ENCODE measurements at regions not wholly inside any gene's neighbourhood (a gene's known extent, or its start where the extent isn't known, plus 50 kb on each side); places are given as distances from the start of the nearest gene placed in this dataset.

DNA sequence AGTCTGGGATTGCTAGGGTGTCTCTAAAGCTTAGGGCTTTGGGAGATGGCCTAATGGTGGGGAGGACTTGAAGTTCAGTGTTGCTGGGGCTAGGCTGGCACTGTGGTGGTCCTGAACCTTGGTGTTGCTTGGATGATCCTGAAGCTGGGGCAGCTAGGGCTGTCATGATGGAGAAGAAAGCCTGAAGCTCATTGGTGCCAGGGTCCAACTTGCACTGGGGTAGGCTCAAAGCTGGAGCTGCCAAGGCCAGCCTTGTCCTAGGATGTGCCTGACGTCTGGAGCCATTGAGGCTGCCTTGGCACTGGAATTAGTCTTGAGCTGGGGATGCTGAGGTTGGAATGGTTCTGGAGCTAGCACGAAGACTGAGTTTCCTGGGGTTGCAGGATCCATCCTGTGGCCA, 61.0 kb upstream of the NLRP2B start:
- TF ChIP-seq, protein P1, sequence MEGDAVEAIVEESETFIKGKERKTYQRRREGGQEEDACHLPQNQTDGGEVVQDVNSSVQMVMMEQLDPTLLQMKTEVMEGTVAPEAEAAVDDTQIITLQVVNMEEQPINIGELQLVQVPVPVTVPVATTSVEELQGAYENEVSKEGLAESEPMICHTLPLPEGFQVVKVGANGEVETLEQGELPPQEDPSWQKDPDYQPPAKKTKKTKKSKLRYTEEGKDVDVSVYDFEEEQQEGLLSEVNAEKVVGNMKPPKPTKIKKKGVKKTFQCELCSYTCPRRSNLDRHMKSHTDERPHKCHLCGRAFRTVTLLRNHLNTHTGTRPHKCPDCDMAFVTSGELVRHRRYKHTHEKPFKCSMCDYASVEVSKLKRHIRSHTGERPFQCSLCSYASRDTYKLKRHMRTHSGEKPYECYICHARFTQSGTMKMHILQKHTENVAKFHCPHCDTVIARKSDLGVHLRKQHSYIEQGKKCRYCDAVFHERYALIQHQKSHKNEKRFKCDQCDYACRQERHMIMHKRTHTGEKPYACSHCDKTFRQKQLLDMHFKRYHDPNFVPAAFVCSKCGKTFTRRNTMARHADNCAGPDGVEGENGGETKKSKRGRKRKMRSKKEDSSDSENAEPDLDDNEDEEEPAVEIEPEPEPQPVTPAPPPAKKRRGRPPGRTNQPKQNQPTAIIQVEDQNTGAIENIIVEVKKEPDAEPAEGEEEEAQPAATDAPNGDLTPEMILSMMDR (conservative IDR thresholded peaks at IDR 0.05): no peak
- TF ChIP-seq EZH2 (IDR thresholded peaks at IDR 0.05; ENCODE audit: low read depth): no peak

All from PC-9 (cell line).